Stimulated activated CD4-positive, alpha-beta T cell treated with anti-CD3 and anti-CD28 coated beads, Interleukin-4, amount 100 ng/mL, for 1 hour (primary cell): ENCODE measurements at regions not wholly inside any gene's neighbourhood (a gene's known extent, or its start where the extent isn't known, plus 50 kb on each side); places are given as distances from the start of the nearest gene placed in this dataset.

Source experiments
- DNase-seq: peaks from one replicate; pipeline ENCODE4 v3.0.0-alpha.2; 2020

GRCh38 chr4:181905708-181906107, 337.5 kb upstream of the TENM3 start:
- DNase-seq, result no peak

- no peak for DNase-seq
Observed at GRCh38 chr4:181908168-181908567, 335.0 kb upstream of the TENM3 start.

GRCh38 chr4:181909368-181909767, 333.8 kb upstream of the TENM3 start:
- no peak for DNase-seq

- no peak for DNase-seq
Observed at GRCh38 chr4:181911420-181911819, 331.8 kb upstream of the TENM3 start.

GRCh38 chr4:181933471-181933870, 309.7 kb upstream of the TENM3 start:
- DNase-seq, result no peak

- DNase-seq, result no peak
Observed at GRCh38 chr4:181938631-181939030, 304.6 kb upstream of the TENM3 start.

GRCh38 chr4:181939199-181939945, 303.8 kb upstream of the TENM3 start:
- DNase-seq, result no peak

- DNase-seq, result no peak
Observed at GRCh38 chr4:181944527-181944926, 298.7 kb upstream of the TENM3 start.

GRCh38 chr4:181946902-181947301, 296.3 kb upstream of the TENM3 start:
- no peak for DNase-seq

- no peak for DNase-seq
Observed at GRCh38 chr4:181948839-181949382, 294.3 kb upstream of the TENM3 start.

GRCh38 chr4:181949704-181950312, 293.4 kb upstream of the TENM3 start:
- DNase-seq, result no peak

GRCh38 chr4:181950372-181951127, 292.7 kb upstream of the TENM3 start:
- DNase-seq, result no peak

- DNase-seq, result no peak
Observed at GRCh38 chr4:181951265-181951664, 291.9 kb upstream of the TENM3 start.

- no peak for DNase-seq
Observed at GRCh38 chr4:181952478-181952877, 290.7 kb upstream of the TENM3 start.

- no peak for DNase-seq
Observed at GRCh38 chr4:181956512-181956911, 286.7 kb upstream of the TENM3 start.

- DNase-seq, result no peak
Observed at GRCh38 chr4:181957088-181957487, 286.1 kb upstream of the TENM3 start.

GRCh38 chr4:181958446-181958845, 284.8 kb upstream of the TENM3 start:
- DNase-seq, result no peak

- no peak for DNase-seq
Observed at GRCh38 chr4:181959121-181959520, 284.1 kb upstream of the TENM3 start.

GRCh38 chr4:181960384-181960783, 282.8 kb upstream of the TENM3 start:
- no peak for DNase-seq

- DNase-seq, result no peak
Observed at GRCh38 chr4:181962321-181962720, 280.9 kb upstream of the TENM3 start.

GRCh38 chr4:181964731-181965130, 278.5 kb upstream of the TENM3 start:
- DNase-seq, result no peak

GRCh38 chr4:181966104-181966551, 277.1 kb upstream of the TENM3 start:
- DNase-seq, result no peak

GRCh38 chr4:181967401-181967800, 275.8 kb upstream of the TENM3 start:
- no peak for DNase-seq

- no peak for DNase-seq
Observed at GRCh38 chr4:181968371-181968770, 274.8 kb upstream of the TENM3 start.
